ENCODE measurements at regions not wholly inside any gene's neighbourhood (a gene's known extent, or its start where the extent isn't known, plus 50 kb on each side); places are given as distances from the start of the nearest gene placed in this dataset.

DNA sequence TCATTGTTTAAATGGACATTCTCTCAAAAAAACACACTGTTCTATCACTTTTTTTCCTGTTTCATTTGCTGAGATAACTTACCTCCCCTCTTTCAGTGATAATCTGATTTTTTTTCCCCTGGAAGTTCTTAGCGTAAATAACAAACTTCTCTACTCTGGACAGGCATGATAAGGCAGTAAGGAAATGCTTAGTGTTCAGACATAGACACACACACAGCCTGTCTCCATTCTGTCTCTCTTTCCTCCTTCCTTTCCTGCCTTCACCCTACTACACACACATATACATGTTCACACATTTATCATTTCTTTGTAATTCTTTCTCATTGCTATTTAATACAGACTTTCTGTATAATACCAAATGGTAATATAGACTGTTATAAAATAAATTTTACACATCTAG is 470.8 kb upstream of the ROBO1 start:
- H3K9me3 ChIP-seq (ENCODE audit: control insufficient read depth, insufficient read depth, low read depth, low read length), result no peaks in the 10 kb centered on the region
- ChIA-PET CTCF (no interaction called here), POLR2A (no interaction called here)
- H3K27me3 ChIP-seq (ENCODE audit: control insufficient read depth, insufficient read depth, low read length), result no peaks in the 10 kb centered on the region
- intact Hi-C loops (cut with micrococcal nuclease; ENCODE audit: unreplicated experiment), result no loop called here
- no peaks in the 10 kb centered on the region for H3K4me1 ChIP-seq (ENCODE audit: control insufficient read depth, insufficient read depth, low read length)
- TF ChIP-seq, protein P1, sequence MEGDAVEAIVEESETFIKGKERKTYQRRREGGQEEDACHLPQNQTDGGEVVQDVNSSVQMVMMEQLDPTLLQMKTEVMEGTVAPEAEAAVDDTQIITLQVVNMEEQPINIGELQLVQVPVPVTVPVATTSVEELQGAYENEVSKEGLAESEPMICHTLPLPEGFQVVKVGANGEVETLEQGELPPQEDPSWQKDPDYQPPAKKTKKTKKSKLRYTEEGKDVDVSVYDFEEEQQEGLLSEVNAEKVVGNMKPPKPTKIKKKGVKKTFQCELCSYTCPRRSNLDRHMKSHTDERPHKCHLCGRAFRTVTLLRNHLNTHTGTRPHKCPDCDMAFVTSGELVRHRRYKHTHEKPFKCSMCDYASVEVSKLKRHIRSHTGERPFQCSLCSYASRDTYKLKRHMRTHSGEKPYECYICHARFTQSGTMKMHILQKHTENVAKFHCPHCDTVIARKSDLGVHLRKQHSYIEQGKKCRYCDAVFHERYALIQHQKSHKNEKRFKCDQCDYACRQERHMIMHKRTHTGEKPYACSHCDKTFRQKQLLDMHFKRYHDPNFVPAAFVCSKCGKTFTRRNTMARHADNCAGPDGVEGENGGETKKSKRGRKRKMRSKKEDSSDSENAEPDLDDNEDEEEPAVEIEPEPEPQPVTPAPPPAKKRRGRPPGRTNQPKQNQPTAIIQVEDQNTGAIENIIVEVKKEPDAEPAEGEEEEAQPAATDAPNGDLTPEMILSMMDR (IDR thresholded peaks at IDR 0.05), result no peak
- TF ChIP-seq SIN3A (IDR thresholded peaks at IDR 0.05; ENCODE audit: borderline replicate concordance, insufficient read depth, low read depth, low read length), result no peak
- DNase-seq (ENCODE audit: low read depth, low spot score) (no peak), ATAC-seq (no peak)
- no TSS peak for BruUV-seq (replicated peaks)
- H3K27ac ChIP-seq (ENCODE audit: low read length), result no peak overlapping the region
- H3K4me3 ChIP-seq (ENCODE audit: low read depth in 2 of 2, low read length in 2 of 2), result no peak overlapping the region
- in situ Hi-C loops (cut with HindIII; ENCODE audit: low pct_unique_long_range_greater_than_20kb, low sequenced_read_pairs), result no loop called here
- no peaks in the 10 kb centered on the region for H3K36me3 ChIP-seq (ENCODE audit: control insufficient read depth, insufficient read depth, low read length)

DNA sequence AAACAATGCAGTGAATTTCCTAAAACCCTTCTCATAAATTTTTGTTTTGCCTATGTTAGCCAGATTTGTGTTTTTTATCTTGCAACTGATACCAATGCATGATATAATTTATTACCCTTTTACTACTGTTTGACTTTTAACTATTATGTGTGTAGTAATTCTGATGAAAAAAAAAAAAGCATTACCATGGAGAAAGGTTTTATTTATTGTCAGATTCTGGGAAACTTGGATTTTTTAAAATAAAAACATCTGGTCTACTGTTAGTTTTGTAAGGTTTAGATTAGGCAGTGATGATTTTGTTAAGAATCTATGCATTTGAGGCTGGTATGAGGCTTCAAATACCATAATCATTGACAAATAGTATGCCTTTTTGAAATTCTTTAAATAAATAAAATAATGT is 470.4 kb upstream of the ROBO1 start:
- ChIA-PET POLR2A (no interaction called here), CTCF (no interaction called here)
- in situ Hi-C loops (cut with HindIII; ENCODE audit: low pct_unique_long_range_greater_than_20kb, low sequenced_read_pairs), result no loop called here
- no peak overlapping the region for H3K27ac ChIP-seq (ENCODE audit: low read length)
- ATAC-seq (no peak), DNase-seq (ENCODE audit: low read depth, low spot score) (no peak)
- H3K27me3 ChIP-seq (ENCODE audit: control insufficient read depth, insufficient read depth, low read length), result no peaks in the 10 kb centered on the region
- H3K4me3 ChIP-seq (ENCODE audit: low read depth in 2 of 2, low read length in 2 of 2), result no peak overlapping the region
- BruUV-seq (replicated peaks), result no TSS peak
- H3K9me3 ChIP-seq (ENCODE audit: control insufficient read depth, insufficient read depth, low read depth, low read length), result no peaks in the 10 kb centered on the region
- TF ChIP-seq SIN3A (IDR thresholded peaks at IDR 0.05; ENCODE audit: borderline replicate concordance, insufficient read depth, low read depth, low read length), result no peak
- TF ChIP-seq POLR2AphosphoS5 (IDR thresholded peaks at IDR 0.05; ENCODE audit: low read depth, low read length), result no peak
- no peak for TF ChIP-seq TCF7L2 (IDR thresholded peaks at IDR 0.05; ENCODE audit: low read depth, low read length)
- TF ChIP-seq, protein P2, sequence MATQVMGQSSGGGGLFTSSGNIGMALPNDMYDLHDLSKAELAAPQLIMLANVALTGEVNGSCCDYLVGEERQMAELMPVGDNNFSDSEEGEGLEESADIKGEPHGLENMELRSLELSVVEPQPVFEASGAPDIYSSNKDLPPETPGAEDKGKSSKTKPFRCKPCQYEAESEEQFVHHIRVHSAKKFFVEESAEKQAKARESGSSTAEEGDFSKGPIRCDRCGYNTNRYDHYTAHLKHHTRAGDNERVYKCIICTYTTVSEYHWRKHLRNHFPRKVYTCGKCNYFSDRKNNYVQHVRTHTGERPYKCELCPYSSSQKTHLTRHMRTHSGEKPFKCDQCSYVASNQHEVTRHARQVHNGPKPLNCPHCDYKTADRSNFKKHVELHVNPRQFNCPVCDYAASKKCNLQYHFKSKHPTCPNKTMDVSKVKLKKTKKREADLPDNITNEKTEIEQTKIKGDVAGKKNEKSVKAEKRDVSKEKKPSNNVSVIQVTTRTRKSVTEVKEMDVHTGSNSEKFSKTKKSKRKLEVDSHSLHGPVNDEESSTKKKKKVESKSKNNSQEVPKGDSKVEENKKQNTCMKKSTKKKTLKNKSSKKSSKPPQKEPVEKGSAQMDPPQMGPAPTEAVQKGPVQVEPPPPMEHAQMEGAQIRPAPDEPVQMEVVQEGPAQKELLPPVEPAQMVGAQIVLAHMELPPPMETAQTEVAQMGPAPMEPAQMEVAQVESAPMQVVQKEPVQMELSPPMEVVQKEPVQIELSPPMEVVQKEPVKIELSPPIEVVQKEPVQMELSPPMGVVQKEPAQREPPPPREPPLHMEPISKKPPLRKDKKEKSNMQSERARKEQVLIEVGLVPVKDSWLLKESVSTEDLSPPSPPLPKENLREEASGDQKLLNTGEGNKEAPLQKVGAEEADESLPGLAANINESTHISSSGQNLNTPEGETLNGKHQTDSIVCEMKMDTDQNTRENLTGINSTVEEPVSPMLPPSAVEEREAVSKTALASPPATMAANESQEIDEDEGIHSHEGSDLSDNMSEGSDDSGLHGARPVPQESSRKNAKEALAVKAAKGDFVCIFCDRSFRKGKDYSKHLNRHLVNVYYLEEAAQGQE (IDR thresholded peaks at IDR 0.05; ENCODE audit: insufficient read depth in 1 of 2, low read depth in 2 of 2, low read length in 1 of 2), result no peak
- TF ChIP-seq, protein P1 (IDR thresholded peaks at IDR 0.05), result no peak
- H3K36me3 ChIP-seq (ENCODE audit: control insufficient read depth, insufficient read depth, low read length), result no peaks in the 10 kb centered on the region
- H3K4me1 ChIP-seq (ENCODE audit: control insufficient read depth, insufficient read depth, low read length), result no peaks in the 10 kb centered on the region
- intact Hi-C loops (cut with micrococcal nuclease; ENCODE audit: unreplicated experiment), result no loop called here

DNA sequence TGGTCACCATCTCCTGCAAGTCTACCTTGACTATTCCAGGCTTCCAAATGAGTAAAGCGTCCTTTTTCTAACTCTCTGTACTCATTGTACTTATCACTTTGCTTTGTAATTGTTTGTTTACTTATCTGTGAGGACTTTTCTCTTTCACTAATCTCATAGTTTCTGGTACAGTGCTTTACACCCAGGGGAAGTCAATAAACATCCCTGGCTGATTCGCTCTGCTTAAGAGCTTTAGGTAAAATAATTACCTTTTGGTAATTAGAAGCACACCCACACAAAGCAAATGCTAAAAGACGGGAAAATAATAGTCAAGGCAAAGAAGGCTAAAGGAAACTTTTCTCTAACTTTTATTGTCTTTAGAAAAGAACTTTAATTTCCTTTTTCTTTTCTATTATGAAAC is 466.9 kb upstream of the ROBO1 start:
- no TSS peak for BruUV-seq (replicated peaks)
- Histone ChIP-seq H3K27ac (ENCODE audit: low read length) (no peak overlapping the region), H3K4me1 (ENCODE audit: control insufficient read depth, insufficient read depth, low read length) (no peaks in the 10 kb centered on the region), H3K36me3 (ENCODE audit: control insufficient read depth, insufficient read depth, low read length) (no peaks in the 10 kb centered on the region), H3K4me3 (ENCODE audit: low read depth in 2 of 2, low read length in 2 of 2) (no peak overlapping the region), H3K9me3 (ENCODE audit: control insufficient read depth, insufficient read depth, low read depth, low read length) (no peaks in the 10 kb centered on the region), H3K27me3 (ENCODE audit: control insufficient read depth, insufficient read depth, low read length) (no peaks in the 10 kb centered on the region)
- ChIA-PET POLR2A (no interaction called here), CTCF (no interaction called here)
- intact Hi-C loops (cut with micrococcal nuclease; ENCODE audit: unreplicated experiment) (no loop called here), in situ Hi-C loops (cut with HindIII; ENCODE audit: low pct_unique_long_range_greater_than_20kb, low sequenced_read_pairs) (no loop called here)
- DNase-seq (ENCODE audit: low read depth, low spot score) (no peak), ATAC-seq (no peak)
- no peak for TF ChIP-seq SIN3A (IDR thresholded peaks at IDR 0.05; ENCODE audit: borderline replicate concordance, insufficient read depth, low read depth, low read length)
- TF ChIP-seq, protein P1 (IDR thresholded peaks at IDR 0.05), result no peak
- TF ChIP-seq POLR2AphosphoS5 (IDR thresholded peaks at IDR 0.05; ENCODE audit: low read depth, low read length), result no peak
- TF ChIP-seq, protein P2 (IDR thresholded peaks at IDR 0.05; ENCODE audit: insufficient read depth in 1 of 2, low read depth in 2 of 2, low read length in 1 of 2), result no peak
- TF ChIP-seq TCF7L2 (IDR thresholded peaks at IDR 0.05; ENCODE audit: low read depth, low read length), result no peak

Data from Panc1 (cell line).